Heart right ventricle (tissue), 16 donors: ENCODE measurements at regions not wholly inside any gene's neighbourhood (a gene's known extent, or its start where the extent isn't known, plus 50 kb on each side); places are given as distances from the start of the nearest gene placed in this dataset.

Experiments
- ATAC-seq, 8 donors: fragments of 200-7000 bp; cut with Tn5 transposase; one replicate each; pipeline ENCODE4 v1.9.1; 2020; ENCODE audit warnings: mild to moderate bottlenecking in 8 of 8, moderate library complexity in 8 of 8, moderate number of reproducible peaks in 1 of 8
- DNase-seq, 2 donors: peaks; one replicate each; pipeline ENCODE4 v3.0.0-alpha.2; 2020
- H3K27ac ChIP-seq, 10 donors: fragments of 200-600 bp; sonication (generic) in 2 of 10; one replicate each; pipeline versions ENCODE4 v1.5.0 to v1.8.0; 2020 to 2022; ENCODE audit warnings: mild to moderate bottlenecking in 3 of 10
- H3K27me3 ChIP-seq, 7 donors: fragments of 200-600 bp; one replicate each; pipeline ENCODE4 v1.8.0; 2021 to 2022; ENCODE audit warnings: mild to moderate bottlenecking in 2 of 7
- H3K36me3 ChIP-seq, 9 donors: fragments of 200-600 bp; sonication (generic) in 1 of 9; one replicate each; pipeline versions ENCODE4 v1.5.0 to v1.8.0; 2020 to 2022; ENCODE audit warnings: mild to moderate bottlenecking in 2 of 9
- H3K4me1 ChIP-seq, 9 donors: fragments of 200-600 bp; sonication (generic) in 1 of 9; one replicate each; pipeline versions ENCODE4 v1.5.0 to v1.8.0; 2020 to 2022; ENCODE audit warnings: mild to moderate bottlenecking in 4 of 9
- H3K4me3 ChIP-seq, 10 donors: fragments of 200-600 bp; sonication (generic) in 2 of 10; one replicate each; pipeline versions ENCODE4 v1.5.0 to v1.8.0; 2020 to 2022; ENCODE audit warnings: mild to moderate bottlenecking in 7 of 10, moderate library complexity in 2 of 10
- H3K9me3 ChIP-seq, 11 donors: fragments of 200-600 bp in 10 of 11; sonication (generic) in 2 of 11; one replicate each; pipeline versions ENCODE4 v1.5.0 to v1.8.0; 2013 to 2022; ENCODE audit warnings: mild to moderate bottlenecking in 2 of 11, control low read depth in 1 of 11, moderate library complexity in 1 of 11
- CTCF ChIP-seq, 9 donors: fragments of 200-600 bp; sonication (generic) in 2 of 9; IDR thresholded peaks; one replicate each; pipeline versions ENCODE4 v1.5.0 to v1.8.0; 2021 to 2022; ENCODE audit warnings: antibody characterized with exemption in 9 of 9, mild to moderate bottlenecking in 5 of 9, moderate library complexity in 1 of 9
- WGBS, 2 donors: extraction: QIAGEN DNeasy Blood & Tissue Kit; methylation state at CpG; one replicate each; pipeline ENCODE4 v1.1.7; 2013; ENCODE audit warnings: inconsistent platforms in 1 of 2; 5-methylcytosine and 5-hydroxymethylcytosine counted together
- intact Hi-C, 10 donors: fragments of 100-400 bp; cut with DNase I; formaldehyde crosslinking; loops; one replicate each; pipeline versions ENCODE4 v1.11.1 to v1.14.2; 2022
- donor health status: Arrhythmogenic right ventricular cardiomyopathy.
- donor health status: ischemic (EF 13 %, LVEDD 7.1; RV severe dilation, severe dysfunction).
- donor health status: healthy with polysubstance abuse.
- donor health status: DM: no; HTN: yes; CAD: no.
- donor health status: DM: no; HTN: no; CAD: no.
- donor health status: ischemic (EF 25% LVEDD 6.9; RV normal size, moderate dysfunction).
- donor health status: ischemic (EF 25% LVEDD 5.7; RV mildly dilated, moderate dysfunction).
- donor health status: healthy.
- donor health status: DM: yes; HTN: yes; CAD: no.
- donor health status: Ischemic cardiomyopathy.
- donor health status: ischemic (EF 35%, LVEDD 5.7; RV mildly dilated, moderate dysfunction).
- donor health status: nonischemic (EF 11% LVEDD 7.7; RV severe dilation, severe dysfunction).
- donor health status: DM: yes; HTN: yes; CAD: no.
- donor health status: PGD.
- donor health status: ischemic (EF 29% LVEDD 5.4; RV normal size, mild dysfunction).
- donor health status: nonischemic (EF 23%, LVEDD 6.1; RV moderate dilation, normal function).

GRCh38 chr18:27746241-27746640 lies 430.7 kb downstream of the CDH2 start:
- intact Hi-C loops: loop anchor here in 4 of 10 donors (5.0 kb wide), 2 partner anchors 59 to 139 kb away; no protein-coding TSS in a partner anchor
- Histone ChIP-seq H3K27me3 (no peaks in the 10 kb centered on the region), H3K9me3 (no peaks in the 10 kb centered on the region), H3K36me3 (no peaks in the 10 kb centered on the region), H3K4me3 (no peak overlapping the region), H3K27ac (no peak overlapping the region), H3K4me1 (no peaks in the 10 kb centered on the region)
- 82 to 89% methylated on average over 5 of the region's 5 CpGs for WGBS, 2 donors
- DNase-seq (no peak), ATAC-seq (no peak)
- no peak for TF ChIP-seq CTCF (IDR thresholded peaks at IDR 0.05)

GRCh38 chr18:27735117-27735516 lies 441.8 kb downstream of the CDH2 start:
- no peak for ATAC-seq
- TF ChIP-seq CTCF (IDR thresholded peaks at IDR 0.05): no peak

GRCh38 chr18:27731211-27731610 lies 445.7 kb downstream of the CDH2 start:
- intact Hi-C loops: no loop called here
- WGBS, 2 donors: 90 to 92% methylated on average over 3 of the region's 3 CpGs

More at GRCh38 chr18:27735117-27735516, 441.8 kb downstream of the CDH2 start:
- Histone ChIP-seq H3K9me3 (peaks cover 0 to 9% (median 0%) of the 10 kb centered on the region in 11 donors), H3K4me3 (no peak overlapping the region), H3K36me3 (no peaks in the 10 kb centered on the region), H3K27ac (no peak overlapping the region), H3K27me3 (no peaks in the 10 kb centered on the region), H3K4me1 (no peaks in the 10 kb centered on the region)
- intact Hi-C loops: no loop called here
- WGBS, 2 donors: 81 to 85% methylated on average over 1 of the region's 1 CpG
- no peak for DNase-seq

GRCh38 chr18:27728659-27729058 lies 448.3 kb downstream of the CDH2 start:
- H3K4me3 ChIP-seq: no peak overlapping the region
- no peak for TF ChIP-seq CTCF (IDR thresholded peaks at IDR 0.05)
- peaks cover 0 to 31% (median 9%) of the 10 kb centered on the region in 11 donors for H3K9me3 ChIP-seq
- intact Hi-C loops: no loop called here
- DNase-seq (no peak), ATAC-seq (no peak)
- no peaks in the 10 kb centered on the region for H3K4me1 ChIP-seq
- no peaks in the 10 kb centered on the region for H3K36me3 ChIP-seq
- H3K27ac ChIP-seq: no peak overlapping the region
- no peaks in the 10 kb centered on the region for H3K27me3 ChIP-seq

More at GRCh38 chr18:27731211-27731610, 445.7 kb downstream of the CDH2 start:
- Histone ChIP-seq H3K27me3 (no peaks in the 10 kb centered on the region), H3K4me3 (no peak overlapping the region), H3K4me1 (no peaks in the 10 kb centered on the region), H3K27ac (no peak overlapping the region), H3K36me3 (no peaks in the 10 kb centered on the region), H3K9me3 (peaks cover 0 to 31% (median 9%) of the 10 kb centered on the region in 11 donors)
- no peak for TF ChIP-seq CTCF (IDR thresholded peaks at IDR 0.05)
- ATAC-seq (no peak), DNase-seq (no peak)
